ENCODE measurements at regions not wholly inside any gene's neighbourhood (a gene's known extent, or its start where the extent isn't known, plus 50 kb on each side); places are given as distances from the start of the nearest gene placed in this dataset.

DNA sequence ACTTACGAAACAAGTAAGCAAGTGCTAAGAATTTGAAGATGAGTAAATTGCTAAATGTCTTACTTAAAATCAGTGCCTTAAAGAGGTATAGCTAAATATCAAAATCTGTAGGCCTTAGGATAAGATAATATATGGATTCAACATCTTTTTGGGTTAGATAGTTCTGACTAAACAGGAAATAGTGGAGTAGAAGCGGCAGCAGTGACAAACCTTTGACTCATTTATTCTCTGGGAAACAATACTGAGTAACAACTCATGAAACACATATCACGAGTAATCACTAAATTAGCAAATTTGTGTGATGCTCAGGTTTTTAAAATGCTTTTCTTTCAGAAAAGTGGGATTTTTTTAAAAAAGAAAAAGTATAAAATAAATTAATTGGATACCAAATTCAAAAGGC is 762.1 kb upstream of the TYRP1 start (continued):
- TF ChIP-seq, protein P1, sequence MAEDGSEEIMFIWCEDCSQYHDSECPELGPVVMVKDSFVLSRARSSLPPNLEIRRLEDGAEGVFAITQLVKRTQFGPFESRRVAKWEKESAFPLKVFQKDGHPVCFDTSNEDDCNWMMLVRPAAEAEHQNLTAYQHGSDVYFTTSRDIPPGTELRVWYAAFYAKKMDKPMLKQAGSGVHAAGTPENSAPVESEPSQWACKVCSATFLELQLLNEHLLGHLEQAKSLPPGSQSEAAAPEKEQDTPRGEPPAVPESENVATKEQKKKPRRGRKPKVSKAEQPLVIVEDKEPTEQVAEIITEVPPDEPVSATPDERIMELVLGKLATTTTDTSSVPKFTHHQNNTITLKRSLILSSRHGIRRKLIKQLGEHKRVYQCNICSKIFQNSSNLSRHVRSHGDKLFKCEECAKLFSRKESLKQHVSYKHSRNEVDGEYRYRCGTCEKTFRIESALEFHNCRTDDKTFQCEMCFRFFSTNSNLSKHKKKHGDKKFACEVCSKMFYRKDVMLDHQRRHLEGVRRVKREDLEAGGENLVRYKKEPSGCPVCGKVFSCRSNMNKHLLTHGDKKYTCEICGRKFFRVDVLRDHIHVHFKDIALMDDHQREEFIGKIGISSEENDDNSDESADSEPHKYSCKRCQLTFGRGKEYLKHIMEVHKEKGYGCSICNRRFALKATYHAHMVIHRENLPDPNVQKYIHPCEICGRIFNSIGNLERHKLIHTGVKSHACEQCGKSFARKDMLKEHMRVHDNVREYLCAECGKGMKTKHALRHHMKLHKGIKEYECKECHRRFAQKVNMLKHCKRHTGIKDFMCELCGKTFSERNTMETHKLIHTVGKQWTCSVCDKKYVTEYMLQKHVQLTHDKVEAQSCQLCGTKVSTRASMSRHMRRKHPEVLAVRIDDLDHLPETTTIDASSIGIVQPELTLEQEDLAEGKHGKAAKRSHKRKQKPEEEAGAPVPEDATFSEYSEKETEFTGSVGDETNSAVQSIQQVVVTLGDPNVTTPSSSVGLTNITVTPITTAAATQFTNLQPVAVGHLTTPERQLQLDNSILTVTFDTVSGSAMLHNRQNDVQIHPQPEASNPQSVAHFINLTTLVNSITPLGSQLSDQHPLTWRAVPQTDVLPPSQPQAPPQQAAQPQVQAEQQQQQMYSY (CRISPR knock-in tag; IDR thresholded peaks at IDR 0.05) = no peak
- TF ChIP-seq GRHL2 (CRISPR knock-in tag; IDR thresholded peaks at IDR 0.05; ENCODE audit: insufficient replicate concordance, severe bottlenecking) = no peak

DNA sequence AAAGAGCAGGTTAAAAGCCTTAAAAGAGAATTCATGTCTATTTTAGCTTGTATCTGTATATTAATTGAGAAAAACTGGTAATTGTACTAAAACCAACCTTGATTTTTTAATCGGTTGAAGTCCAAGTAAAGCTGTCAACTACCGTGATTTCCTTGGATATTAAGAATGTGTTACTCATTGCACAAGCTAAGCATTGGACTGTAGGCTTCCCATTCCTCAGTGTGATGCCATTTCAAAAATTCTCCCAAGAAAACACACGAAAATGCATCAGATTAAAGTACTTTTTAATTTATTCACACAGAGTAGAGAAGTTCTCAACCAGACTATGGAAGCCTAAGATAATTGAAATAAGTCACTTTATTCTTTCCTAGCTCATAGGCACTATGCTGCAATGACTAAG is 761.4 kb upstream of the TYRP1 start:
- H3K9me3 Mint-ChIP-seq = peaks cover 12% of the 10 kb centered on the region; the same call in 1 of the 2 replicates
- no peak overlapping the region for H3K4me3 Mint-ChIP-seq
- DNase-seq (ENCODE audit: low spot score) (no peak), ATAC-seq (no peak)
- ChIA-PET CTCF (no interaction called here), POLR2A (no interaction called here)
- no peaks in the 10 kb centered on the region for H3K36me3 Mint-ChIP-seq
- TF ChIP-seq RELA (CRISPR knock-in tag; IDR thresholded peaks at IDR 0.05; ENCODE audit: borderline replicate concordance) (no peak), HMGA2 (CRISPR knock-in tag; IDR thresholded peaks at IDR 0.05) (no peak), OVOL2 (CRISPR knock-in tag; IDR thresholded peaks at IDR 0.05; ENCODE audit: borderline replicate concordance) (no peak), ZNF219 (CRISPR knock-in tag; IDR thresholded peaks at IDR 0.05; ENCODE audit: borderline replicate concordance) (no peak)
- TF ChIP-seq, protein P2, sequence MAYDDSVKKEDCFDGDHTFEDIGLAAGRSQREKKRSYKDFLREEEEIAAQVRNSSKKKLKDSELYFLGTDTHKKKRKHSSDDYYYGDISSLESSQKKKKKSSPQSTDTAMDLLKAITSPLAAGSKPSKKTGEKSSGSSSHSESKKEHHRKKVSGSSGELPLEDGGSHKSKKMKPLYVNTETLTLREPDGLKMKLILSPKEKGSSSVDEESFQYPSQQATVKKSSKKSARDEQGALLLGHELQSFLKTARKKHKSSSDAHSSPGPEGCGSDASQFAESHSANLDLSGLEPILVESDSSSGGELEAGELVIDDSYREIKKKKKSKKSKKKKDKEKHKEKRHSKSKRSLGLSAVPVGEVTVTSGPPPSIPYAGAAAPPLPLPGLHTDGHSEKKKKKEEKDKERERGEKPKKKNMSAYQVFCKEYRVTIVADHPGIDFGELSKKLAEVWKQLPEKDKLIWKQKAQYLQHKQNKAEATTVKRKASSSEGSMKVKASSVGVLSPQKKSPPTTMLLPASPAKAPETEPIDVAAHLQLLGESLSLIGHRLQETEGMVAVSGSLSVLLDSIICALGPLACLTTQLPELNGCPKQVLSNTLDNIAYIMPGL (CRISPR knock-in tag; IDR thresholded peaks at IDR 0.05) = no peak
- H3K4me1 Mint-ChIP-seq = no peaks in the 10 kb centered on the region
- H3K27me3 Mint-ChIP-seq (ENCODE audit: low read depth) = no peaks in the 10 kb centered on the region; the same call in 1 of the 2 replicates
- no peak overlapping the region for H3K27ac Mint-ChIP-seq

DNA sequence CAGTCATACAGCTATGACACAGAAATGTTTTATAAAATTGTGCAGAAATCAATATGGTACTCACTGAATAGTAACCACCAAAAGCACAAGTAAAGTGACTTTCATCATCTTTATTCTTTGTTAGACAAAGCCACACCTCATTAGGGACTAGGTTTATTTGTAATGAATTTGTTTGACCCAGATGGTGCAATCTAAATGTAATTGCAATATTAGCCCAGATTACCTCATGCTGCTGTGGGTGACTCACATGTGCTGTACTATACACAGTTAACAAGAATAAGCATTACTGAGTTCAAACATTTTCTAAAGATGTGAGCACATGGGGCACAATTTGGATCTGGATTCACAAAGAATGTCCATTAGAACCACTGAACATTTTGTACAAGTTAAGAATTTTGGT is 759.3 kb upstream of the TYRP1 start:
- Mint-ChIP-seq H3K27me3 (ENCODE audit: low read depth) (no peaks in the 10 kb centered on the region; the same call in 1 of the 2 replicates), H3K4me3 (no peak overlapping the region), H3K9me3 (no peaks in the 10 kb centered on the region), H3K4me1 (no peaks in the 10 kb centered on the region), H3K36me3 (no peaks in the 10 kb centered on the region), H3K27ac (no peak overlapping the region)
- ChIA-PET CTCF (no interaction called here), POLR2A (no interaction called here)
- ATAC-seq = no peak
- no peak for DNase-seq (ENCODE audit: low spot score)
- TF ChIP-seq GTF2I (CRISPR knock-in tag; conservative IDR thresholded peaks at IDR 0.05) (no peak), ESRRA (CRISPR knock-in tag; IDR thresholded peaks at IDR 0.05; ENCODE audit: borderline replicate concordance) (no peak), RELA (CRISPR knock-in tag; IDR thresholded peaks at IDR 0.05; ENCODE audit: borderline replicate concordance) (no peak), JUN (CRISPR knock-in tag; IDR thresholded peaks at IDR 0.05) (no peak), FOXP1 (CRISPR knock-in tag; IDR thresholded peaks at IDR 0.05; ENCODE audit: borderline replicate concordance) (no peak), ZNF219 (CRISPR knock-in tag; IDR thresholded peaks at IDR 0.05; ENCODE audit: borderline replicate concordance) (no peak), TP53 (CRISPR knock-in tag; IDR thresholded peaks at IDR 0.05) (no peak), ZNF138 (CRISPR knock-in tag; conservative IDR thresholded peaks at IDR 0.05) (no peak), ZNF671 (CRISPR knock-in tag; IDR thresholded peaks at IDR 0.05) (no peak), OVOL2 (CRISPR knock-in tag; IDR thresholded peaks at IDR 0.05; ENCODE audit: borderline replicate concordance) (no peak)
- TF ChIP-seq, protein P3, sequence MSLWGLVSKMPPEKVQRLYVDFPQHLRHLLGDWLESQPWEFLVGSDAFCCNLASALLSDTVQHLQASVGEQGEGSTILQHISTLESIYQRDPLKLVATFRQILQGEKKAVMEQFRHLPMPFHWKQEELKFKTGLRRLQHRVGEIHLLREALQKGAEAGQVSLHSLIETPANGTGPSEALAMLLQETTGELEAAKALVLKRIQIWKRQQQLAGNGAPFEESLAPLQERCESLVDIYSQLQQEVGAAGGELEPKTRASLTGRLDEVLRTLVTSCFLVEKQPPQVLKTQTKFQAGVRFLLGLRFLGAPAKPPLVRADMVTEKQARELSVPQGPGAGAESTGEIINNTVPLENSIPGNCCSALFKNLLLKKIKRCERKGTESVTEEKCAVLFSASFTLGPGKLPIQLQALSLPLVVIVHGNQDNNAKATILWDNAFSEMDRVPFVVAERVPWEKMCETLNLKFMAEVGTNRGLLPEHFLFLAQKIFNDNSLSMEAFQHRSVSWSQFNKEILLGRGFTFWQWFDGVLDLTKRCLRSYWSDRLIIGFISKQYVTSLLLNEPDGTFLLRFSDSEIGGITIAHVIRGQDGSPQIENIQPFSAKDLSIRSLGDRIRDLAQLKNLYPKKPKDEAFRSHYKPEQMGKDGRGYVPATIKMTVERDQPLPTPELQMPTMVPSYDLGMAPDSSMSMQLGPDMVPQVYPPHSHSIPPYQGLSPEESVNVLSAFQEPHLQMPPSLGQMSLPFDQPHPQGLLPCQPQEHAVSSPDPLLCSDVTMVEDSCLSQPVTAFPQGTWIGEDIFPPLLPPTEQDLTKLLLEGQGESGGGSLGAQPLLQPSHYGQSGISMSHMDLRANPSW (CRISPR knock-in tag; conservative IDR thresholded peaks at IDR 0.05; ENCODE audit: low read depth) = no peak
- TF ChIP-seq, protein P4, sequence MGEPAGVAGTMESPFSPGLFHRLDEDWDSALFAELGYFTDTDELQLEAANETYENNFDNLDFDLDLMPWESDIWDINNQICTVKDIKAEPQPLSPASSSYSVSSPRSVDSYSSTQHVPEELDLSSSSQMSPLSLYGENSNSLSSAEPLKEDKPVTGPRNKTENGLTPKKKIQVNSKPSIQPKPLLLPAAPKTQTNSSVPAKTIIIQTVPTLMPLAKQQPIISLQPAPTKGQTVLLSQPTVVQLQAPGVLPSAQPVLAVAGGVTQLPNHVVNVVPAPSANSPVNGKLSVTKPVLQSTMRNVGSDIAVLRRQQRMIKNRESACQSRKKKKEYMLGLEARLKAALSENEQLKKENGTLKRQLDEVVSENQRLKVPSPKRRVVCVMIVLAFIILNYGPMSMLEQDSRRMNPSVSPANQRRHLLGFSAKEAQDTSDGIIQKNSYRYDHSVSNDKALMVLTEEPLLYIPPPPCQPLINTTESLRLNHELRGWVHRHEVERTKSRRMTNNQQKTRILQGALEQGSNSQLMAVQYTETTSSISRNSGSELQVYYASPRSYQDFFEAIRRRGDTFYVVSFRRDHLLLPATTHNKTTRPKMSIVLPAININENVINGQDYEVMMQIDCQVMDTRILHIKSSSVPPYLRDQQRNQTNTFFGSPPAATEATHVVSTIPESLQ (CRISPR knock-in tag; IDR thresholded peaks at IDR 0.05) = no peak
- TF ChIP-seq, protein P5, sequence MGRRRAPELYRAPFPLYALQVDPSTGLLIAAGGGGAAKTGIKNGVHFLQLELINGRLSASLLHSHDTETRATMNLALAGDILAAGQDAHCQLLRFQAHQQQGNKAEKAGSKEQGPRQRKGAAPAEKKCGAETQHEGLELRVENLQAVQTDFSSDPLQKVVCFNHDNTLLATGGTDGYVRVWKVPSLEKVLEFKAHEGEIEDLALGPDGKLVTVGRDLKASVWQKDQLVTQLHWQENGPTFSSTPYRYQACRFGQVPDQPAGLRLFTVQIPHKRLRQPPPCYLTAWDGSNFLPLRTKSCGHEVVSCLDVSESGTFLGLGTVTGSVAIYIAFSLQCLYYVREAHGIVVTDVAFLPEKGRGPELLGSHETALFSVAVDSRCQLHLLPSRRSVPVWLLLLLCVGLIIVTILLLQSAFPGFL (CRISPR knock-in tag; IDR thresholded peaks at IDR 0.05; ENCODE audit: borderline replicate concordance) = no peak
- TF ChIP-seq, protein P6, sequence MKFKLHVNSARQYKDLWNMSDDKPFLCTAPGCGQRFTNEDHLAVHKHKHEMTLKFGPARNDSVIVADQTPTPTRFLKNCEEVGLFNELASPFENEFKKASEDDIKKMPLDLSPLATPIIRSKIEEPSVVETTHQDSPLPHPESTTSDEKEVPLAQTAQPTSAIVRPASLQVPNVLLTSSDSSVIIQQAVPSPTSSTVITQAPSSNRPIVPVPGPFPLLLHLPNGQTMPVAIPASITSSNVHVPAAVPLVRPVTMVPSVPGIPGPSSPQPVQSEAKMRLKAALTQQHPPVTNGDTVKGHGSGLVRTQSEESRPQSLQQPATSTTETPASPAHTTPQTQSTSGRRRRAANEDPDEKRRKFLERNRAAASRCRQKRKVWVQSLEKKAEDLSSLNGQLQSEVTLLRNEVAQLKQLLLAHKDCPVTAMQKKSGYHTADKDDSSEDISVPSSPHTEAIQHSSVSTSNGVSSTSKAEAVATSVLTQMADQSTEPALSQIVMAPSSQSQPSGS (CRISPR knock-in tag; IDR thresholded peaks at IDR 0.05; ENCODE audit: borderline replicate concordance, low read depth) = no peak
